C4-2B (cell line): ENCODE measurements at regions not wholly inside any gene's neighbourhood (a gene's known extent, or its start where the extent isn't known, plus 50 kb on each side); places are given as distances from the start of the nearest gene placed in this dataset.

Experiments used
- ZFX ChIP-seq: fragments of 450-650 bp; IDR thresholded peaks from 2 replicates; pipeline ENCODE4 v1.6.1; 2017
- TF ChIP-seq, protein P1 (sequence below): fragments of 450-650 bp; conservative IDR thresholded peaks from 2 replicates; pipeline ENCODE4 v1.5.1; 2017; ENCODE audit warnings: mild to moderate bottlenecking

DNA sequence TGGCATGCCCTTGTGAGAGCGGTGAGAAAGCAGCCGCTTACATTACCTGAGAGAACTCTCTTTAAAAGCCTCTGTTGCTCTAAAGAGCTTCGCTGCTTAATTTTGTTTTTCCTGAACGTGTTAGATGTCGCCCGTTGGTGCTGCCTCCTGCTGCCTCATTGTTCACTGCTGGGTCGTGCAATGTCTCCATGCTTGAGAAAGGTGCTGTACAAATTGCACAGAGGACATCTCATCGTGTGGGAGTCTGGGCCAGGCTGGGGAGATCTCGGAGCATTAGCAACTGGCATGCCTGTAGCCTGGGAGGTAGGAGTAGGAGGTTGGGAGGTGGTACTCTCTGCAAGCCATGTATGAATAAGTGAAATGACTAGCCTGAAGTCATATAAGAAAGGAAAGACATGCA lies 686.0 kb downstream of the NOVA1 start:
- TF ChIP-seq, protein P1, sequence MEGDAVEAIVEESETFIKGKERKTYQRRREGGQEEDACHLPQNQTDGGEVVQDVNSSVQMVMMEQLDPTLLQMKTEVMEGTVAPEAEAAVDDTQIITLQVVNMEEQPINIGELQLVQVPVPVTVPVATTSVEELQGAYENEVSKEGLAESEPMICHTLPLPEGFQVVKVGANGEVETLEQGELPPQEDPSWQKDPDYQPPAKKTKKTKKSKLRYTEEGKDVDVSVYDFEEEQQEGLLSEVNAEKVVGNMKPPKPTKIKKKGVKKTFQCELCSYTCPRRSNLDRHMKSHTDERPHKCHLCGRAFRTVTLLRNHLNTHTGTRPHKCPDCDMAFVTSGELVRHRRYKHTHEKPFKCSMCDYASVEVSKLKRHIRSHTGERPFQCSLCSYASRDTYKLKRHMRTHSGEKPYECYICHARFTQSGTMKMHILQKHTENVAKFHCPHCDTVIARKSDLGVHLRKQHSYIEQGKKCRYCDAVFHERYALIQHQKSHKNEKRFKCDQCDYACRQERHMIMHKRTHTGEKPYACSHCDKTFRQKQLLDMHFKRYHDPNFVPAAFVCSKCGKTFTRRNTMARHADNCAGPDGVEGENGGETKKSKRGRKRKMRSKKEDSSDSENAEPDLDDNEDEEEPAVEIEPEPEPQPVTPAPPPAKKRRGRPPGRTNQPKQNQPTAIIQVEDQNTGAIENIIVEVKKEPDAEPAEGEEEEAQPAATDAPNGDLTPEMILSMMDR = no peak
- TF ChIP-seq ZFX = no peak
